ENCODE measurements at regions not wholly inside any gene's neighbourhood (a gene's known extent, or its start where the extent isn't known, plus 50 kb on each side); places are given as distances from the start of the nearest gene placed in this dataset.

DNA sequence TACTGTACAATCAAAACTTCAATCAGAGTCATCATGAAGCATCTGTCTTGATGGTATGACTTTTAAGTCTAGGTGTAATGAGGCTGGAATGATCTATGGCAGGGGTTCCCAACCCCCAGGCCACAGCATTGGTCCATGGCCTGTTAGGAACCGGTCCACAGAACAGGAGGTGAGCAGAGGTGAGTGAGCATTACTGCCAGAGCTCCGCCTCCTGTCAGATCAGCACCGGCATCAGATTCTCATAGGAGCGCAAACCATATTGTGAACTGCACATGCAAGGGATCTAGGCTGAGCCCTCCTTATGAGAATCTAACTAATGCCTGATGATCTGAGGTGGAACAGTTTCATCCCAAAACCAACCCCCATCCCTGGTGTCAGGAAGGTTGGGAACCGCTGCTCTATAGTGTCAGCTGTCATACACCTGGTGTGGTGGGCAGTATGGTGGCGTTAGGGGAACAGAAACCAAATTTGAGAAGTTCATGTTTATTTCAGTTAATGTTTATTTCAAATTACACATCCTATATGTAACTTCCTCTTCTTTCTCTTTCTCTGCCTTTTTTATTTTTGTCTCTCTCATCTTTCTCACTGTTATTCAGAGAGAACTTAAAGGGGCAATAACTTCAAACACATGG, 432.6 kb downstream of the TNS3 start:
- DNase-seq (ENCODE audit: low read depth in 4 of 4, low spot score in 3 of 4), result no peak

DNA sequence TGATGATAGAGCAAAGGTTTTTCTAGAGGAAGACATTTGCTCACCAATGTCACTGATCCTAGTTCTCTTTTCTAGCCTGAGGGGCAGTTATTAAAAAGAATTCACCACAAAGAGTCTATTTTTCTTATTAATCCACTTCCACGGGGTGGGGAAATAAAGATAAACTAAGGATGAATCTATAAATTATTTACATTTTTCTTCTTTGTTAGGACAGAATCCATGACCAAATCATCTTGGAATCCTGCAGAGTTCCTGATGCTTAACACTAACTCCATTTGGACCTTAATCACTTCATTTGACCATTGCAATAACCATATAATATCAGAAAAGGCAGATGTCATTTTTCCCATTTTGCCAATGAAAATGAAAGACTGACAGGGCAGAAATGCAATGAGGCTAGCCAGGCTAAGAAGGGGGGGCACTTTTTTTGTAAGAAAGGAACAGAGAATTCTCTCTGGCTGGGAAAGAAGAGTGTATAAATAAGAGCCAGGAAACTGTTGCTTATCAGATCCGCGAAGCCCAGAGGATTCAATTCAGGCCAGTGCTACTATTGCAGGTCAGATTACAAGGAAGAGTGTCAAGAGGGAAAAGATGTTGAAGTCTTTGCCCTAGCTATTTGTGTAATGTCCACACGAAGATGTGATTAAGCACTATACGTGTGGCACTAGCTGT, 433.2 kb downstream of the TNS3 start:
- no peak for DNase-seq (ENCODE audit: low read depth in 4 of 4, low spot score in 3 of 4)

DNA sequence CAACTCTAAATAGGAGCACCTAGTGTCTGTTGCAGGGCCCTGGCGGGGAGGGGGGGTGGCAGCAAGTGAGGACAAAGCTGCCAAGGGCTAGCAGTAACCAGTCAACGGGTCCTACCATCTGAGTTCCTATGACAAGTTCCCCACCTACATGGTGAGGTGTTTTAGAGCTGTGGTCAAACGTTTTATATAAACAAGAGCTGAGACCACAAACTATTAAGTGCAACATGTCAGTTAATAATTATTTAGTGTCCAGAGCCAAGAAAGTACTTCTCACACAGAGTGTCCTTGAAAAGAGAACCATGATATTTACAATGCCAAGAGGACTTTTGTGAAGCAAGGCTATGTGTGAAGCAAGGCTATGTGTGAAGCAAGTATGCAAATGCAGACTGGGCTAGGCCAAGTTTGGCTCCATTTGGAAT, 434.7 kb downstream of the TNS3 start:
- DNase-seq (ENCODE audit: low read depth in 4 of 4, low spot score in 3 of 4), result no peak

- no peak for DNase-seq (ENCODE audit: low read depth in 4 of 4, low spot score in 3 of 4)
Observed at GRCh38 chr7:47145982-47146381, 435.9 kb downstream of the TNS3 start.

- DNase-seq (ENCODE audit: low read depth in 4 of 4, low spot score in 3 of 4), result no peak
Observed at GRCh38 chr7:47145186-47145725, 436.7 kb downstream of the TNS3 start.

DNA sequence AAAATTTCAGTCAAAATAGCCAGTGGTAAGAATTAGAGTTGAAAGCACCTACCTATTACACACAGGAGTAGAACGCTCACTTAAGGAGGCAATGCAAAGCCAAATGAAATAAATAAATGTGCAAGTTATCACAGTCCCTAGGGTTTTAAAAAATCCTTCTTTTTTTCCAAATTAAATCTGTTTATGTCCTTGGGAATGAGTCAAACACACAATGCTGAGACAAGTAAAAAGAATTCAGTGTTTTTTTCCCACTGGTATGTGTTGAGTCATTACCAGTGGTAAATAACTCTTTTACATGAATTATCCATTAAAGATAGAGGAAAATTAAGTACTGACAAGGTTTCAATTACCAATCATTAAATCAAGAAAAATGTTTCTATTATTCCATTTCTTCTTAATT, 438.6 kb downstream of the TNS3 start:
- no peak for DNase-seq (ENCODE audit: low read depth in 4 of 4, low spot score in 3 of 4)

GRCh38 chr7:47142867-47143175, 439.1 kb downstream of the TNS3 start:
- DNase-seq (ENCODE audit: low read depth in 4 of 4, low spot score in 3 of 4), result no peak

DNA sequence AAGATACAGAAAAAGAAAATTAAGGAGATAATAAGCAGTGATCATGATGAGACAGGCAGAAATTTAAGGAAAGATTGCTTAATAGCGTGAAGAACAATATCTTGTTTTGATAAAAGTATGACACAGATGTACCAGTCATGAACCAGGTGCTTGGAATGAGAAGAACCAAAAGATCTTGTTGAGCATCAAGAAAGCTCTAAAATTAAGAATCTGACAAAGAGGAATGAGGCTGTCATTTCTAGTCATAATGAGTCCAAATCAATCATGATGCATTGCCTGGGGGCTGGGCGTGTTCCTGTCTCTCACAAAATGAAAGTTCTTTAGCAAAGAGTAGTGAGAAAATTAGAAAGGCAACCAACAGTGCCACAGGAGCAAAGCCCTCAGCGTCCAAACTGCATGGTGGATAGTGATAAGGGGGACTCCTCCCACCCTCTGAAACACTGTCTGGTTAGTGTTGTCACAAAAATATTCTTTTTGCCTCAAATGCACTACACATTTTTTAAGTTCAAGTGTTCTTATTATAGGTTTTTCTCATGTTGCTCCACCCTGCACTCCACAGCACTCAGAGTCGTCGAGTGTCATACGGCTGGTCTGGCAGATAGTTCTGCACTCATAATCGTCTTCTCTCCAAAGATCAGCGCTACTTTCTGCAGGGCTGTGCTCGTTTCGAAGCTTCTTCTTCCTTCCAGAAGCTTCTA, 439.6 kb downstream of the TNS3 start:
- DNase-seq (ENCODE audit: low read depth in 4 of 4, low spot score in 3 of 4), result no peak

DNA sequence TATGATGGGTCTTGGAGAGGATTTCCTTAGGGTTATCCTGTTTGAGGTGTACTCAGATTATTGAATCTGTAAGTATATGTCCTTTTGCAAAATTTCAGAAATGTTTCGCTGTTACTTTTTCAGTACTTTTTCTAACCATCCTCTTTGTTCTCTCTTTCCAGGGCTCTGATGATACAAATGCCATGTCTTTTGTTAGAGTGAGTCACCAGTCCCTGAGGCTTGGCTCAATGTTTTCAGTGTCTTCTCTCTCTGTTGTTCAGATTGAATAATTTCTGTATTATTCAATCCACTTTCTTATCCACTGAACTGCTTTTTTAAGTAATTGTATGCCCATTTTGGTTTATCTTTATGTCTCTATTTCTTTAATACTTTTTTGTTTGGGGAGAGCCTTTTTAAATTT, 449.4 kb downstream of the TNS3 start:
- no peak for DNase-seq (ENCODE audit: low read depth in 4 of 4, low spot score in 3 of 4)

GRCh38 chr7:47128700-47129099, 453.2 kb downstream of the TNS3 start:
- no peak for DNase-seq (ENCODE audit: low read depth in 4 of 4, low spot score in 3 of 4)

DNA sequence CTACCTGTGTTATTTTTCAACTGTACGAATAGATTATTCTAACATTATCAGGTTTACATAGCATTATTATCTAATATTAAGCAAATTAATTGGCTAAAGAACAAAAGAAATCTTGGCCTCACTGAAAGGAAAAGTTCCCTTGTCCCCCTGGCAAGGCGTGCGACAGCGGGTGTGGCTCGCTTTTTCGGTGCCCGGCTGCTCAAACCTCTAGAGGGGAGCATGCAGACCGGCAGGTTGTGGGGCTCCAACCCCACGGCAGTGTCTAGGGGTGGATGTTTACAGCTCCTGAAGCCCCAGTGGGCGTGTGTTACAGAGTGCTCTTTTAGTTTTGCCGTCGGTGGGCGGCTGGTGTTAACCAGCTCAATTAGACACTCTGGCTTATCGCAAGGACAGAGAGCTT, 456.4 kb downstream of the TNS3 start:
- no peak for DNase-seq (ENCODE audit: low read depth in 4 of 4, low spot score in 3 of 4)

- DNase-seq (ENCODE audit: low read depth in 4 of 4, low spot score in 3 of 4), result no peak
Observed at GRCh38 chr7:47119261-47119865, 462.5 kb downstream of the TNS3 start.

GRCh38 chr7:47104206-47104549, 477.7 kb downstream of the TNS3 start:
- no peak for DNase-seq (ENCODE audit: low read depth in 4 of 4, low spot score in 3 of 4)

GRCh38 chr7:47103498-47104205, 478.3 kb downstream of the TNS3 start:
- DNase-seq (ENCODE audit: low read depth in 4 of 4, low spot score in 3 of 4), result no peak

DNA sequence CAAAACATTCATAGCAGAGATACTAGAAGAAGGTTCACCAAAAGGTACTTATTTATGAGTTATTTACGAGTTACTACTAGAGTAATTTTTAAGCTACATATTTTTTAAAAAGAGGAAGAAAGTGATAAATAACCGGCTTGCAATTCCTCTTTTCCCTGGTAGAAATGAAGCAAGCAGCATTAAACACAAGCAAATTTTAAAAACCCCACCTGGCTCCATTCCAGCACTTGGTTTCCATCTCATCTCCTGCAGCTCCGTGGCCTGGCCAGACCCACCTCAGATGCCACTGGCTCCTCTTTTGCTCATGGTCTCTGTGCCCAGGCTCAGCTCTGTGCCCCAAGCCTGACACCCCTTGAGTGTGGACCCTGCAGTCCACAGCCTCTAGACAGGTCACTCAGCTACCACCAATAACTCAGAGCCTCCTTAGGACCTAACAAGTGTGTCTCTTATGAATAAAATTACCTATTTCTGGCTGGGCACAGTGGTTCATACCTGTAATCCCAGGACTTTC, 479.5 kb downstream of the TNS3 start:
- DNase-seq (ENCODE audit: low read depth in 4 of 4, low spot score in 3 of 4), result no peak

GRCh38 chr7:47100817-47101435, 481.0 kb downstream of the TNS3 start:
- no peak for DNase-seq (ENCODE audit: low read depth in 4 of 4, low spot score in 3 of 4)

- DNase-seq (ENCODE audit: low read depth in 4 of 4, low spot score in 3 of 4), result no peak
Observed at GRCh38 chr7:47100148-47100816, 481.6 kb downstream of the TNS3 start.

GRCh38 chr7:47097431-47097830, 484.5 kb downstream of the TNS3 start:
- no peak for DNase-seq (ENCODE audit: low read depth in 4 of 4, low spot score in 3 of 4)

DNA sequence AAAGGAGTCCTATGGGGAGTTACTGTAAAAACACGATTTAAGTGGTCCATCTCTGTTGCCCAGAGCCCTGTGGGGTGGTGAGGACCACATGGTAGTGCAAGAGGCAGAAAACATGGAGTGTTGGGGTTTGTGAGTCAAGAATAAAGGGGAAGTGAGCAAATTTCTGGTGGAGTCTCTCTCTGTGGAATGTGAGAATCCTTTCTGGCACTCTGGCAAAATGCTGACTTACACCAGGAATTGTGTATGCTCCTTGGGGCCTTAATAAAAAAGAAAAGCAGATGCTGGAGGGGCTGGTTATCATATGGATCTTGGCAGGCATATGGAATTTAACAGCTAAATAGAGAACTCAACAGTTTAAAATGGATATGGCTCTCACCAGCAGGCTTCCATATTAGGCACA, 486.0 kb downstream of the TNS3 start:
- no peak for DNase-seq (ENCODE audit: low read depth in 4 of 4, low spot score in 3 of 4)

GRCh38 chr7:47094462-47094861, 487.4 kb downstream of the TNS3 start:
- DNase-seq (ENCODE audit: low read depth in 4 of 4, low spot score in 3 of 4), result no peak

Data from right renal pelvis (tissue), 4 donors.